Keratinocyte (primary cell): ENCODE measurements at regions not wholly inside any gene's neighbourhood (a gene's known extent, or its start where the extent isn't known, plus 50 kb on each side); places are given as distances from the start of the nearest gene placed in this dataset.

Experiments
- EZH2 ChIP-seq: IDR thresholded peaks from one replicate; pipeline ENCODE4 v1.6.1; 2012; ENCODE audit warnings: inconsistent platforms, mild to moderate bottlenecking, low read length, moderate library complexity
- TF ChIP-seq, protein P1 (sequence below), 3 experiments: IDR thresholded peaks in 1 of 3; conservative IDR thresholded peaks in 1 of 3; optimal IDR thresholded peaks in 1 of 3; 2 replicates in 2 of 3; 3 replicates in 1 of 3; pipeline versions ENCODE3 to v1.5.1; 2011; ENCODE audit warnings: low read length in 3 of 3, mild to moderate bottlenecking in 3 of 3, moderate library complexity in 2 of 3, control low read depth in 1 of 3, inconsistent platforms in 1 of 3; ENCODE audit not compliant: insufficient read depth in 2 of 3; ENCODE audit errors: extremely low read depth in 1 of 3

GRCh38 chr6:26271668-26272024 is 93.4 kb upstream of the BTN3A2 start:
- TF ChIP-seq, protein P1, sequence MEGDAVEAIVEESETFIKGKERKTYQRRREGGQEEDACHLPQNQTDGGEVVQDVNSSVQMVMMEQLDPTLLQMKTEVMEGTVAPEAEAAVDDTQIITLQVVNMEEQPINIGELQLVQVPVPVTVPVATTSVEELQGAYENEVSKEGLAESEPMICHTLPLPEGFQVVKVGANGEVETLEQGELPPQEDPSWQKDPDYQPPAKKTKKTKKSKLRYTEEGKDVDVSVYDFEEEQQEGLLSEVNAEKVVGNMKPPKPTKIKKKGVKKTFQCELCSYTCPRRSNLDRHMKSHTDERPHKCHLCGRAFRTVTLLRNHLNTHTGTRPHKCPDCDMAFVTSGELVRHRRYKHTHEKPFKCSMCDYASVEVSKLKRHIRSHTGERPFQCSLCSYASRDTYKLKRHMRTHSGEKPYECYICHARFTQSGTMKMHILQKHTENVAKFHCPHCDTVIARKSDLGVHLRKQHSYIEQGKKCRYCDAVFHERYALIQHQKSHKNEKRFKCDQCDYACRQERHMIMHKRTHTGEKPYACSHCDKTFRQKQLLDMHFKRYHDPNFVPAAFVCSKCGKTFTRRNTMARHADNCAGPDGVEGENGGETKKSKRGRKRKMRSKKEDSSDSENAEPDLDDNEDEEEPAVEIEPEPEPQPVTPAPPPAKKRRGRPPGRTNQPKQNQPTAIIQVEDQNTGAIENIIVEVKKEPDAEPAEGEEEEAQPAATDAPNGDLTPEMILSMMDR (optimal IDR thresholded peaks at IDR 0.05 in 1 of 3, IDR thresholded peaks at IDR 0.05 in 1 of 3, conservative IDR thresholded peaks at IDR 0.05 in 1 of 3; ENCODE audit: extremely low read depth in 1 of 3, insufficient read depth in 2 of 3, low read length in 3 of 3), result no peak
- TF ChIP-seq EZH2, result no peak
